Globus pallidus (tissue), 1 donor: ENCODE measurements at regions not wholly inside any gene's neighbourhood (a gene's known extent, or its start where the extent isn't known, plus 50 kb on each side); places are given as distances from the start of the nearest gene placed in this dataset.

Experiments used
- DNase-seq: peaks from one replicate; pipeline ENCODE4 v3.0.0-alpha.2; 2015; ENCODE audit warnings: low spot score

DNA sequence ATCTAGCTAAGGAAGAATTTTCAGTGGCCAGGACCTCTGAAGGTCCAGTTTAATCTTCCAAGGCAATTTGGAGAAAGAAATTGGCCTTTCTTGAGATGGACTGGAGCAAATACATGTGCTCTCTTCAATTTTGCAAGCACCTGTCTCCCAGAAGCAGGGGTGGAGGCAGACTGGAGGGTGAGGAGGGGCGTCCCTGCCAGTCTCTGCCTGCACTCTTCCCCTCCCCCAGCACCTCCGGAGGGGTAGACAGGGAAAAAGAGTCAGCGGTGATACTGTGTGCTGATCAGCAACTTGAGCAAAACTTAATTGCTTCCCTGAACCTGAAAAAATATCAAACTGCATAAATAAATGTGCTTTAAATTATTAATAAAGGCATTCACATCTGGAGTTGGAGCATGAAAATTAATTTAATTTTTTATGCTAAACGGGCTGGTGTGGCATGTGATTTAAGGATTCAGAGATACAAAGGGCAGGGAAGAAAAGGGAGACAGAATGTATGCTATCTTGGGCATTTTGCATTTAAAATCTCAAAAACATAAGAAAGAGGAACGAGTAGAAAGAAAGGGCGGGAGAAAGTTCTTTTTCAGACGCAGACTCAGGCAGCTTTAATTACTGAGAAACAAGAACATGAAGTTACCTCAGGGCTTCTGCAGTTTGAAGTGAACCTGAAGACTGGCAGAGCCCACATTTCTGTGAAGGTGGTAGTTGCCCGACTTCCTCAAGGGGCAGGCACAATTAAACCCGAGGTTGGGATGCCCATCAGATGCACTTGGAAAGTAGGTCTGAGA lies 319.7 kb downstream of the UACA start:
- DNase-seq, result no peak

DNA sequence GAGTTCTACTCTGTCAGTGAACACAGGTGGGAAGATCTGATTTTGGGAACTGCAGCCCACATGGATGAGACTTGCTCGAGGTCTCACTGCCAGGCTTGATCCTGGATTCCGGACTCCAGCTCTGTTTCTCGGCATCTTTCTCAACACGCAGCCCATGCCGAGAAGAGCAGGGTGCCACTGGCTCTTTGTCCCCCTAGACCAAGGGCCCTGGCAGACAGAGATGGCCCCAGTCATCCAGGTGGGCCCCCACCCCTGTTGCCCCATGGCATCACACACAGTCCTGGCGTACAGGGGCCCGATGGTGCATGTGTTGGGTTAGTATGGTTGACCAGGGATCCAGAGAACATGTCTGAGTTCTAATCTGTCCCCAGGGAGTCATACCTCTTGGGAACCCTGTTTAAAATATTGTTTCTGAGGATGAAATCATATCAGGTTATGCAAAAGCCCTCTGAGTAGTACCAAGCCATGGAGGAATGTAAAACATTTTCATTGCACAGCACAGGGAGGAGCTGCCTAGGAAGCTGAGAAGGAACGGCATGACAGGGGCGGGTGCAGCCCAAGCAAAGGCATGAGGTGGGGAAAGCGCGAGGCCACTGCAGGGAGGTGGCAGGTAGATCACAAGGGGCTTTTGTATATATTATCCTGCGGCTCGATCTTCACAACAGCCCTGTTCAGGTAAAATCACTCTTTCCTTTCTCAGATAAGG lies 320.6 kb downstream of the UACA start:
- no peak for DNase-seq

DNA sequence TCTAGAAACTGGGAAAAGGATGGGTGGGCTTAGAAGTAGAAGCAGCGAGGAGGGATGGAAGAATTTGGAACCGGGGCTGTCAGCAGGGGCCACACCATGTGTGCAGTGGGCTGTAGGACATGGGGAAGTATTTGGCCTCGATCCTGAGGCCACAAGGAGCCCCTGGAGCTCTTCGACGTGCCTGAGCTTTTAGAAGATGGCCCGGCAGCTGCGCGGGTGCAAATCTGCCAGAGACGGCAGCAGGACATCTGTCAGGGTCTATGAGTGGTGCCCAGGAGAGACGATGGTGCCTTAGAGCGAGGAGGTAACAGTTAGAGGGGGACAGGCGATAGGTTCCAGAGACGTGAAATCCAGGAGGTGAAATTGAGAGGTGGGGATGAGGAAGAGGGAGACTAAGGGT lies 321.1 kb downstream of the UACA start:
- DNase-seq, result no peak

GRCh38 chr15:70440416-70441138 lies 322.8 kb downstream of the UACA start:
- DNase-seq, result no peak

- no peak for DNase-seq
Observed at GRCh38 chr15:70439880-70440279, 323.5 kb downstream of the UACA start.

- no peak for DNase-seq
Observed at GRCh38 chr15:70439304-70439877, 324.0 kb downstream of the UACA start.

DNA sequence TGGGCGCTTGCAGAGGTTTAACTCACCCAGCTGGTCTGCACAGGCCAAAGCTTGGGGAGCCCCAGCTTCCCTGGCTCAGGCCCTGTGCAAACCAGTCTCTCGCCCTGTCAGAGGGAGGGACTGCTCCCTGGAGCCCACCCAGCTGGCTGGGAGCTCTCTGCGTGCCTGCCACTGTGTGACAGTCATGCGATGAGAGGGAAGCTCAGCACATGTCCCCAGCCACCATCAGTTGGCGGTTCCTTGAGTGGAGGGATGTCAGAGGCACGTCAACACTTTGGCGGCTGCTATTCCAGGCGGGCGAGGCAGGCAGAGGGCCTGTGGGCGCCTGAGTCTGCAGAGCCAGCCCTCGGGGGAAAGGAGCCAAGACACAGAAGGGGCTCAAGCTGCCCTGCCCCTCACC lies 324.6 kb downstream of the UACA start:
- DNase-seq, result no peak

- no peak for DNase-seq
Observed at GRCh38 chr15:70437882-70438451, 325.4 kb downstream of the UACA start.

- DNase-seq, result no peak
Observed at GRCh38 chr15:70437089-70437488, 326.3 kb downstream of the UACA start.

- no peak for DNase-seq
Observed at GRCh38 chr15:70436428-70436827, 326.9 kb downstream of the UACA start.

GRCh38 chr15:70435872-70436271 lies 327.5 kb downstream of the UACA start:
- no peak for DNase-seq

GRCh38 chr15:70435369-70435768 lies 328.0 kb downstream of the UACA start:
- DNase-seq, result no peak

DNA sequence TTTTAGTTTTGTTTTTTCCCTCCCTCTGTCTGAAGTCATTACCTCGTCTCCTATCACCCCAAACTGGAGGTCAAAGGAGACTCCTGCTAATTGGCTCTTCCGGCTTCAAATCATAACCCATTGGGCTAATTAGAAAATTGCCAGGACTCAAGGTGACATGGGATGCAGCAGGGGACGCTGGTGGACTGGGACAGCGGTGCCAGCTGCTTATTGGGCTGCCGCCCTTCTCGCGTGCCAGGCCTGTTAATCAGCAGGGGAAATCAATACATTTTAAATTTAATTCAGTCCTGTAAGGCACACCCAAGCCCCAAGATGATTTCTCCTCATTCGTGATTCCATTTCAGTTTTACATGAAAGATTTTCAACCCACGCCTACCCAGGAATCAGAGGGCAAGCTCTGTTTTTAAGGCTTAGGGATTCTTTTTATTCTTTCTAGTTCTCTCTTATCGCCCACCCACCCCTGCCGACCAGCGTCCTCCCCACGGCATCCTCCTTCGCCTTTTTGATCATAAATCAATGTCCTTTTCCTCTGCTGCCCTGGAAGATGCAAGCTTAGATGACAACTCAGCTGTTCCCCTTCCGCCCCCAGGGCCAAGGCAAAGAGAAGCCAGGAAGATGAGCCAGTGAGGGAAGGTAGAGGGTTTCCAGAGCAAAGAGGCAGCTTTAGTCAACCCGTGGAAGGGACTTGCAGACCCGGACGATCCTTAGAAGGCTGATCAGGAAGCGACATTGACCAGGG lies 329.6 kb downstream of the UACA start:
- no peak for DNase-seq

- no peak for DNase-seq
Observed at GRCh38 chr15:70432924-70433495, 330.3 kb downstream of the UACA start.

GRCh38 chr15:70431854-70432253 lies 331.5 kb downstream of the UACA start:
- no peak for DNase-seq

GRCh38 chr15:70430069-70430468 lies 332.4 kb upstream of the TLE3 start:
- DNase-seq, result no peak

- no peak for DNase-seq
Observed at GRCh38 chr15:70429056-70429722, 331.5 kb upstream of the TLE3 start.

DNA sequence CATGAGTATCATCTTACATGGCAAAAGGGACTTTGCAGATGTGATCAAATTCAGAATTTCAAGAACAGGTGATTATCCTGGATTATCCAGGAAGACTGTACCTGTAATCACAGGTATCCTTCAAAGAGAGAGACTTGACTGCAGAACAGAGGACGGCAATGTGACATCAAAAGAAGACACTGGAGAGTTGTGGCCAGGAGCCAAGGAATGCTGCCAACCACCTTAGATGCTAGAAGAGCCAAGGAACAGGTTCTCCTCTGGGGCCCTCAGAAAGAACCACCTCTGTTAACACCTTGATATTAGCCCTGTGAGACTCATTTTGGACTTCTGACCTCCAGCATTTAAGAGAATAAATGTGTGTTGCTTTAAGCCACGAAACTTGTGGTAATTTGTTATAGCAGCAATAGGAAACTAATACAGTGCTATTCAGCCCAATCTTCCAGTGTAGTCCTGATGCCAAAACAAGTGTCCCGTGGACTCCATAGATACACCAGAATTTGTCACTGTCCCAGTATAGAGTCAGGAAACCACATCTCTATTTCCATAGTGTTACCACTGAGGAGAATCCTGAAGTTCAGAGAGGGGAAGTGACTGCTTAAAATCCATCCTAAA lies 330.6 kb upstream of the TLE3 start:
- no peak for DNase-seq

DNA sequence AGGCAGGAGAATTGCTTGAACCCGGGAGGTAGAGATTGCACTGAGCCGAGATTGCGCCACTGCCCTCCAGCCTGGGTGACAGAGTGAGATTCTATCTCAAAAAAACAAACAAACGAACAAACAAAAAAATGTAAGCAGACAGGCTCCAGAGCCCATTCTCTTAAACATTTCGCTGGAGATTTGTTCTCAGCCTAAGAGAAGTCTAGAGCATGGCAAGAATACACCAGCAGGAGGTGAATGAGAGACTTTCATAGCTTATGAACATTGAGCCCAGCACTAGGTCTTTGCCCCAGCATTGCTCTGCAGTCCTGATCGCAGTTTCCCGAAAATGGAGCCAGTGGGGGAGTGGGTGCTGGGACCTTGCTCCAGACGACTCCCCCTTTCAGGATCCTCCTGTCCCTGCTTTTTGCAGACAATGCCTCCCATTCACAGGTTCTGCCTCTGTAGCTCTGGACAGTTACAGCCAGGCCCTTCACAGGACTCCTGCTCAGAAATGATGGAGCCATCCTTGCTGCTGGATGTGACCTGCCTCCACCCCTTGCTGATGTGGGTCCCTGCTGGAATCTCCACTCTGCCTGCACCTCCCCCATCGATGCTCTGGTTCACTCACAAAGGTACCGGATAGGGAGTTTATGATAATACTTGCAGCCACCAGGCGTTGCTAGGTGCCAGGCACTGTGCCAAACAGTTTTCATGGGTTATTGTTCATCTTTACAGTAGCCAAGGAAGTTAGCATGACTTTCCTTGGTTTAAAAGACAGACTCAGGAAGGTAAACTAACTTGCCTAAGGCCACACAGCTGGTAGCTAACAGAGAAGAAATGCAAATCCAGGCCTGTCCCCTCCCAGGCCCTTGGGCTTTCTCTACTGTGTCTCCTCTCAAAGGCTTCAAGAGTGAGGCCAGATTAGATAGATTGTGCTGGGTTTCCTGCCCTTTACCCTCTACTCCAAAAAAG lies 329.7 kb upstream of the TLE3 start:
- no peak for DNase-seq
